Suppressor macrophage (primary cell): ENCODE measurements at regions not wholly inside any gene's neighbourhood (a gene's known extent, or its start where the extent isn't known, plus 50 kb on each side); places are given as distances from the start of the nearest gene placed in this dataset.
A peak's percentile ranks its signal among the peaks of the same experiment; 100 is the strongest.
"Not testable (repeated sequence)": the region's sequence is repeated elsewhere in the genome, so short reads cannot be mapped to it uniquely, and the experiment has no call there.

Experiments used
- DNase-seq, 4 experiments: peaks; one replicate each; pipeline ENCODE4 v3.0.0-alpha.2; 2020 to 2022

- no peak for DNase-seq
Measured at GRCh38 chr9:80698725-80699410, 990.5 kb downstream of the TLE1 start.

- DNase-seq: no peak
Measured at GRCh38 chr9:80692751-80693150, 996.6 kb downstream of the TLE1 start.

GRCh38 chr9:80691229-80691628 is 998.1 kb downstream of the TLE1 start:
- no peak for DNase-seq

- DNase-seq: peak; percentile 0 to 26 (median 3)
Measured at GRCh38 chr9:80690349-80690939, 998.9 kb downstream of the TLE1 start.

- DNase-seq: no peak
Measured at GRCh38 chr9:80679916-80680315, 1009.4 kb downstream of the TLE1 start.

GRCh38 chr9:80678906-80679305 is 1010.4 kb downstream of the TLE1 start:
- no peak for DNase-seq

- DNase-seq: no peak
Measured at GRCh38 chr9:80673496-80673895, 1015.9 kb downstream of the TLE1 start.

GRCh38 chr9:80665479-80665878 is 1023.9 kb downstream of the TLE1 start:
- no peak for DNase-seq

- peak; percentile 9 to 69 (median 41) for DNase-seq
Measured at GRCh38 chr9:80664327-80665210, 1024.8 kb downstream of the TLE1 start.

- not testable (repeated sequence) for DNase-seq
Measured at GRCh38 chr9:80659751-80660150, 1029.6 kb downstream of the TLE1 start.

GRCh38 chr9:80651044-80651443 is 1038.3 kb downstream of the TLE1 start:
- DNase-seq: no peak

- no peak for DNase-seq
Measured at GRCh38 chr9:80649496-80649895, 1039.9 kb downstream of the TLE1 start.

GRCh38 chr9:80649001-80649420 is 1040.3 kb downstream of the TLE1 start:
- no peak for DNase-seq

- DNase-seq: no peak
Measured at GRCh38 chr9:80648336-80648735, 1041.0 kb downstream of the TLE1 start.

GRCh38 chr9:80646211-80646610 is 1043.1 kb downstream of the TLE1 start:
- DNase-seq: no peak

GRCh38 chr9:80644044-80644443 is 1045.3 kb downstream of the TLE1 start:
- no peak for DNase-seq

GRCh38 chr9:80635065-80635464 is 1054.3 kb downstream of the TLE1 start:
- no peak for DNase-seq

- DNase-seq: no peak
Measured at GRCh38 chr9:80632041-80632440, 1057.3 kb downstream of the TLE1 start.

- DNase-seq: no peak
Measured at GRCh38 chr9:80622508-80622907, 1050.7 kb downstream of the TLE4 start.

- DNase-seq: no peak
Measured at GRCh38 chr9:80619356-80619755, 1047.6 kb downstream of the TLE4 start.

- no peak for DNase-seq
Measured at GRCh38 chr9:80615964-80616363, 1044.2 kb downstream of the TLE4 start.

- no peak for DNase-seq
Measured at GRCh38 chr9:80605793-80606192, 1034.0 kb downstream of the TLE4 start.

- DNase-seq: peak in 1 of 4 experiments; percentile 13
Measured at GRCh38 chr9:80605129-80605528, 1033.4 kb downstream of the TLE4 start.

GRCh38 chr9:80602291-80602690 is 1030.5 kb downstream of the TLE4 start:
- no peak for DNase-seq
